ENCODE measurements at regions not wholly inside any gene's neighbourhood (a gene's known extent, or its start where the extent isn't known, plus 50 kb on each side); places are given as distances from the start of the nearest gene placed in this dataset.

- DNase-seq (ENCODE audit: low read depth): no peak
Observed at GRCh38 chr17:15109608-15110007, 155.5 kb downstream of the PMP22 start.

- DNase-seq (ENCODE audit: low read depth): no peak
Observed at GRCh38 chr17:15108992-15109391, 156.1 kb downstream of the PMP22 start.

- no peak for DNase-seq (ENCODE audit: low read depth)
Observed at GRCh38 chr17:15106540-15106939, 158.6 kb downstream of the PMP22 start.

GRCh38 chr17:15103785-15104184 lies 161.3 kb downstream of the PMP22 start:
- DNase-seq (ENCODE audit: low read depth): no peak

GRCh38 chr17:15101175-15101574 lies 164.0 kb downstream of the PMP22 start:
- no peak for DNase-seq (ENCODE audit: low read depth)

GRCh38 chr17:15096511-15096910 lies 168.6 kb downstream of the PMP22 start:
- no peak for DNase-seq (ENCODE audit: low read depth)

GRCh38 chr17:15095935-15096334 lies 169.2 kb downstream of the PMP22 start:
- DNase-seq (ENCODE audit: low read depth): no peak

- no peak for DNase-seq (ENCODE audit: low read depth)
Observed at GRCh38 chr17:15092762-15093161, 172.4 kb downstream of the PMP22 start.

- no peak for DNase-seq (ENCODE audit: low read depth)
Observed at GRCh38 chr17:15092261-15092660, 172.9 kb downstream of the PMP22 start.

- no peak for DNase-seq (ENCODE audit: low read depth)
Observed at GRCh38 chr17:15091825-15092224, 173.3 kb downstream of the PMP22 start.

- no peak for DNase-seq (ENCODE audit: low read depth)
Observed at GRCh38 chr17:15090533-15090932, 174.6 kb downstream of the PMP22 start.

- no peak for DNase-seq (ENCODE audit: low read depth)
Observed at GRCh38 chr17:15087946-15088345, 177.2 kb downstream of the PMP22 start.

- DNase-seq (ENCODE audit: low read depth): no peak
Observed at GRCh38 chr17:15086776-15087295, 178.3 kb downstream of the PMP22 start.

- DNase-seq (ENCODE audit: low read depth): no peak
Observed at GRCh38 chr17:15085890-15086677, 179.0 kb downstream of the PMP22 start.

- no peak for DNase-seq (ENCODE audit: low read depth)
Observed at GRCh38 chr17:15083225-15083624, 181.9 kb downstream of the PMP22 start.

GRCh38 chr17:15081008-15081407 lies 184.1 kb downstream of the PMP22 start:
- no peak for DNase-seq (ENCODE audit: low read depth)

GRCh38 chr17:15078570-15078969 lies 186.6 kb downstream of the PMP22 start:
- no peak for DNase-seq (ENCODE audit: low read depth)

- no peak for DNase-seq (ENCODE audit: low read depth)
Observed at GRCh38 chr17:15076991-15077663, 188.0 kb downstream of the PMP22 start.

GRCh38 chr17:15051933-15052332 lies 213.2 kb downstream of the PMP22 start:
- no peak for DNase-seq (ENCODE audit: low read depth)

- no peak for DNase-seq (ENCODE audit: low read depth)
Observed at GRCh38 chr17:15049795-15050160, 215.3 kb downstream of the PMP22 start.

- DNase-seq (ENCODE audit: low read depth): no peak
Observed at GRCh38 chr17:15048933-15049794, 216.0 kb downstream of the PMP22 start.

GRCh38 chr17:15048381-15048780 lies 216.7 kb downstream of the PMP22 start:
- no peak for DNase-seq (ENCODE audit: low read depth)

- no peak for DNase-seq (ENCODE audit: low read depth)
Observed at GRCh38 chr17:15042311-15042710, 222.8 kb downstream of the PMP22 start.
